CD4-positive, alpha-beta T cell treated with Interleukin-4 for 4 hours (primary cell): ENCODE measurements at regions not wholly inside any gene's neighbourhood (a gene's known extent, or its start where the extent isn't known, plus 50 kb on each side); places are given as distances from the start of the nearest gene placed in this dataset.
"Not testable (repeated sequence)": the region's sequence is repeated elsewhere in the genome, so short reads cannot be mapped to it uniquely, and the experiment has no call there.

ENCODE experiments used
- DNase-seq: peaks from one replicate; pipeline ENCODE4 v3.0.0-alpha.2; 2020

- DNase-seq, result no peak
Measured at GRCh38 chr21:33971492-33972013, 55.9 kb upstream of the ATP5PO start.

DNA sequence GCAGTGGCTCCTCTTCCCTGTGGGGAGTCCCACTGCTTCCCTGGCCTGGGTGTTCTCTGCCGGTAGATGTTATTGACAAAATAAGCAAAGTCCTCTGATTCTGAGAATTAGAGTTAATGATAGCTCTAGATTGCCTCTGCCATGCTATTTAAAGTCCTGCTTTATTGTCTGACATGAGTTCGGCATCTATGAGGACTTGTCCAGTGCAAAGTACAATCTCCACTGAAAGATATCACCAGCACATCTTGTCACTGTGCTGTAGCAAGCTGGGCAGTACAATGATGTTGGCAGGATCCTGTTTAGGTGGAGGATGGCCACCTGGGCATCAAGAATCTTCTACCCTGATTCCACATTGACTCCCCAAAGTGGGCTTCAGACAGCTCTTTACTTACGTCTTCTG lies 54.0 kb upstream of the ATP5PO start:
- DNase-seq, result no peak

- DNase-seq, result no peak
Measured at GRCh38 chr21:33968995-33969348, 53.4 kb upstream of the ATP5PO start.

DNA sequence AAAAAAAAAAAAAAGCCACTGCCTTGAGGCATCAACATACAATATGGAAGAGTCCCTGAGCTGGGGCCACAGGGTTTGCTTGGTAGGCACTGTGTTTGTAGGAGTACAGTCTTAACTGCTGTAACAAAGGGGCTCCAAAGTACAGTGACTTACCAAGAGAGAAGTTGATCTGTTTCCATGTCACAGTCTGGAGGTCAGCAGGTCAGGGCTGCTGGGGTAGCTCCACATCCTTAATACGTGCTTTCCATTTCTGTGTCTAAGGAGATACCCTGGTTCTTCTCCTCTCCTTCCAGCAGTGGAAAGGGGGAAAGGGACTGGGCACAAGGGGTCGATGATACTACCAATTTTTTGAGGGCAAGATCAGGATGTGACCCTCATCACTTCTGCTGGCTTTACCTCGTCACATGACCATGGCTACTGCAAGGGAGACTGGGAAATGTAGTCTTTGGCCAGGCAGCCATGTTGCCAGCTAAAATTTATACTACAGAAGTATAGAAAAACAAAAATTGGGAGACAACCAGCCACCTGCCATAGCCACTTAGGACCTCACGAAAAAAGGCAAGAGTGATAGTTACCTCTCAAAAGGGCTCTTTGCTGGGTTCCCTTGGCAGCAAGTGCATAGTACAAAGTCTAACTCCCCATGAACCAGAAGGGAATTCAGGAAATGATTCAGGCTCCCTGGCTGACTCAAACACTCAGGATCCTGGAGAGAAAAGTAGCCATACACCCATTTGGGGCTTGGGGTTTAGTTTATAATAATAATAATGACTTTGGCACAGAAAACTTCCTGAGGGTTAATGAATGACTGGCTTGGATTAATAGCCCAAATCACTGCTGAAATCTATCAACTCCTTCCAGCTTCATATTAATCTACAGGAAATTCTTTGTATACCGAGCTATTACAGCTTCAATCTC lies 52.7 kb upstream of the ATP5PO start:
- no peak for DNase-seq

DNA sequence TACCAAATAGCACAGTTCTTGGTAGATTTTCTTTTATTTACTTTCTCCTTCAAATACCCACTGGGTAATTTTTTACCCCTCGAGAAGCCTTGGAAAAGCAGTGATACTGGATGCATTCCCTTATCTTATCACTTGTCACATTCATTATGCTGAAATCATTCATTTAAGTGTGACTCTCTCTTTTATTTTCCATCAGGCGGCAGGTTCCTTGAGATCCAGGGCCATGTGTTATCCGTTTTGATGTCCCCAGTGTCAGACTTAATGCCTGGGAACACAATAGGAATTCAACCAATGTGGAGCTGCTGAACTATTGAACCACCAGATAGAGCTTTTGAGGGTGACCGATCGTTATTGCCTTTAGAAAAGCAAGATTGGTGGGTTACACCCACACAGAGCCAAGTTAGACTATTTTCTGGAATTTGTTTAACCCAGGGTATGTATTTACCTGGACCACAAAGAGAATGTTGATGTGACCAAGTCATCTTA lies 51.5 kb upstream of the ATP5PO start:
- DNase-seq, result no peak

GRCh38 chr21:33966324-33966949 lies 50.8 kb upstream of the ATP5PO start:
- DNase-seq, result no peak

- not testable (repeated sequence) for DNase-seq
Measured at GRCh38 chr21:33965662-33966061, 50.1 kb upstream of the ATP5PO start.
